ENCODE measurements at regions not wholly inside any gene's neighbourhood (a gene's known extent, or its start where the extent isn't known, plus 50 kb on each side); places are given as distances from the start of the nearest gene placed in this dataset.

GRCh38 chr6:144657691-144658090 is 372.6 kb downstream of the UTRN start (continued):
- TF ChIP-seq, protein P1, sequence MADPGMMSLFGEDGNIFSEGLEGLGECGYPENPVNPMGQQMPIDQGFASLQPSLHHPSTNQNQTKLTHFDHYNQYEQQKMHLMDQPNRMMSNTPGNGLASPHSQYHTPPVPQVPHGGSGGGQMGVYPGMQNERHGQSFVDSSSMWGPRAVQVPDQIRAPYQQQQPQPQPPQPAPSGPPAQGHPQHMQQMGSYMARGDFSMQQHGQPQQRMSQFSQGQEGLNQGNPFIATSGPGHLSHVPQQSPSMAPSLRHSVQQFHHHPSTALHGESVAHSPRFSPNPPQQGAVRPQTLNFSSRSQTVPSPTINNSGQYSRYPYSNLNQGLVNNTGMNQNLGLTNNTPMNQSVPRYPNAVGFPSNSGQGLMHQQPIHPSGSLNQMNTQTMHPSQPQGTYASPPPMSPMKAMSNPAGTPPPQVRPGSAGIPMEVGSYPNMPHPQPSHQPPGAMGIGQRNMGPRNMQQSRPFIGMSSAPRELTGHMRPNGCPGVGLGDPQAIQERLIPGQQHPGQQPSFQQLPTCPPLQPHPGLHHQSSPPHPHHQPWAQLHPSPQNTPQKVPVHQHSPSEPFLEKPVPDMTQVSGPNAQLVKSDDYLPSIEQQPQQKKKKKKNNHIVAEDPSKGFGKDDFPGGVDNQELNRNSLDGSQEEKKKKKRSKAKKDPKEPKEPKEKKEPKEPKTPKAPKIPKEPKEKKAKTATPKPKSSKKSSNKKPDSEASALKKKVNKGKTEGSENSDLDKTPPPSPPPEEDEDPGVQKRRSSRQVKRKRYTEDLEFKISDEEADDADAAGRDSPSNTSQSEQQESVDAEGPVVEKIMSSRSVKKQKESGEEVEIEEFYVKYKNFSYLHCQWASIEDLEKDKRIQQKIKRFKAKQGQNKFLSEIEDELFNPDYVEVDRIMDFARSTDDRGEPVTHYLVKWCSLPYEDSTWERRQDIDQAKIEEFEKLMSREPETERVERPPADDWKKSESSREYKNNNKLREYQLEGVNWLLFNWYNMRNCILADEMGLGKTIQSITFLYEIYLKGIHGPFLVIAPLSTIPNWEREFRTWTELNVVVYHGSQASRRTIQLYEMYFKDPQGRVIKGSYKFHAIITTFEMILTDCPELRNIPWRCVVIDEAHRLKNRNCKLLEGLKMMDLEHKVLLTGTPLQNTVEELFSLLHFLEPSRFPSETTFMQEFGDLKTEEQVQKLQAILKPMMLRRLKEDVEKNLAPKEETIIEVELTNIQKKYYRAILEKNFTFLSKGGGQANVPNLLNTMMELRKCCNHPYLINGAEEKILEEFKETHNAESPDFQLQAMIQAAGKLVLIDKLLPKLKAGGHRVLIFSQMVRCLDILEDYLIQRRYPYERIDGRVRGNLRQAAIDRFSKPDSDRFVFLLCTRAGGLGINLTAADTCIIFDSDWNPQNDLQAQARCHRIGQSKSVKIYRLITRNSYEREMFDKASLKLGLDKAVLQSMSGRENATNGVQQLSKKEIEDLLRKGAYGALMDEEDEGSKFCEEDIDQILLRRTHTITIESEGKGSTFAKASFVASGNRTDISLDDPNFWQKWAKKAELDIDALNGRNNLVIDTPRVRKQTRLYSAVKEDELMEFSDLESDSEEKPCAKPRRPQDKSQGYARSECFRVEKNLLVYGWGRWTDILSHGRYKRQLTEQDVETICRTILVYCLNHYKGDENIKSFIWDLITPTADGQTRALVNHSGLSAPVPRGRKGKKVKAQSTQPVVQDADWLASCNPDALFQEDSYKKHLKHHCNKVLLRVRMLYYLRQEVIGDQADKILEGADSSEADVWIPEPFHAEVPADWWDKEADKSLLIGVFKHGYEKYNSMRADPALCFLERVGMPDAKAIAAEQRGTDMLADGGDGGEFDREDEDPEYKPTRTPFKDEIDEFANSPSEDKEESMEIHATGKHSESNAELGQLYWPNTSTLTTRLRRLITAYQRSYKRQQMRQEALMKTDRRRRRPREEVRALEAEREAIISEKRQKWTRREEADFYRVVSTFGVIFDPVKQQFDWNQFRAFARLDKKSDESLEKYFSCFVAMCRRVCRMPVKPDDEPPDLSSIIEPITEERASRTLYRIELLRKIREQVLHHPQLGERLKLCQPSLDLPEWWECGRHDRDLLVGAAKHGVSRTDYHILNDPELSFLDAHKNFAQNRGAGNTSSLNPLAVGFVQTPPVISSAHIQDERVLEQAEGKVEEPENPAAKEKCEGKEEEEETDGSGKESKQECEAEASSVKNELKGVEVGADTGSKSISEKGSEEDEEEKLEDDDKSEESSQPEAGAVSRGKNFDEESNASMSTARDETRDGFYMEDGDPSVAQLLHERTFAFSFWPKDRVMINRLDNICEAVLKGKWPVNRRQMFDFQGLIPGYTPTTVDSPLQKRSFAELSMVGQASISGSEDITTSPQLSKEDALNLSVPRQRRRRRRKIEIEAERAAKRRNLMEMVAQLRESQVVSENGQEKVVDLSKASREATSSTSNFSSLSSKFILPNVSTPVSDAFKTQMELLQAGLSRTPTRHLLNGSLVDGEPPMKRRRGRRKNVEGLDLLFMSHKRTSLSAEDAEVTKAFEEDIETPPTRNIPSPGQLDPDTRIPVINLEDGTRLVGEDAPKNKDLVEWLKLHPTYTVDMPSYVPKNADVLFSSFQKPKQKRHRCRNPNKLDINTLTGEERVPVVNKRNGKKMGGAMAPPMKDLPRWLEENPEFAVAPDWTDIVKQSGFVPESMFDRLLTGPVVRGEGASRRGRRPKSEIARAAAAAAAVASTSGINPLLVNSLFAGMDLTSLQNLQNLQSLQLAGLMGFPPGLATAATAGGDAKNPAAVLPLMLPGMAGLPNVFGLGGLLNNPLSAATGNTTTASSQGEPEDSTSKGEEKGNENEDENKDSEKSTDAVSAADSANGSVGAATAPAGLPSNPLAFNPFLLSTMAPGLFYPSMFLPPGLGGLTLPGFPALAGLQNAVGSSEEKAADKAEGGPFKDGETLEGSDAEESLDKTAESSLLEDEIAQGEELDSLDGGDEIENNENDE (IDR thresholded peaks at IDR 0.05; ENCODE audit: insufficient replicate concordance, low read length): peak; percentile 68
- TF ChIP-seq KDM1A (IDR thresholded peaks at IDR 0.05; ENCODE audit: borderline replicate concordance, low read length) (no peak), KDM5A (IDR thresholded peaks at IDR 0.05; ENCODE audit: low read length) (no peak)

Data from H1 (cell line).